Naive thymus-derived CD8-positive, alpha-beta T cell (primary cell): ENCODE measurements at regions not wholly inside any gene's neighbourhood (a gene's known extent, or its start where the extent isn't known, plus 50 kb on each side); places are given as distances from the start of the nearest gene placed in this dataset.
A peak's percentile ranks its signal among the peaks of the same experiment; 100 is the strongest.
"Not testable (repeated sequence)": the region's sequence is repeated elsewhere in the genome, so short reads cannot be mapped to it uniquely, and the experiment has no call there.

Experiments
- ATAC-seq, 2 donors: fragments of 150-1000 bp; cut with Tn5 transposase in 1 of 2; sonication (Bioruptor Pico), chemical (Tn5 transposase) in 1 of 2; 1 replicate in 1 of 2; 2 replicates in 1 of 2; pipeline ENCODE4 v1.10.0; 2021; ENCODE audit warnings: mild to moderate bottlenecking in 2 of 2, moderate library complexity in 2 of 2
- POLR2A ChIA-PET: fragments of 350-600 bp; sonication (Branson Sonifier 250); formaldehyde crosslinking; loops from one replicate; lab custom pipeline; 2021; ENCODE audit warnings: antibody characterized with exemption; lab: Charles Lee
- DNase-seq, 10 donors: peaks; one replicate each; pipeline versions ENCODE4 v3.0.0 to v3.0.0-alpha.2; 2020 to 2022
- H3K27ac Mint-ChIP-seq, 10 donors: one replicate each; pipeline ENCODE4 v1.8.0; 2020 to 2022; ENCODE audit warnings: mild to moderate bottlenecking in 10 of 10, mixed read lengths in 10 of 10, moderate library complexity in 4 of 10, inconsistent platforms in 1 of 10
- H3K27me3 Mint-ChIP-seq, 5 donors: one replicate each; pipeline ENCODE4 v1.8.0; 2021 to 2022; ENCODE audit warnings: mixed read lengths in 5 of 5
- H3K36me3 Mint-ChIP-seq, 3 donors: one replicate each; pipeline ENCODE4 v1.8.0; 2020 to 2022; ENCODE audit warnings: mixed read lengths in 3 of 3, mild to moderate bottlenecking in 2 of 3, inconsistent platforms in 1 of 3
- H3K4me1 Mint-ChIP-seq, 4 donors: one replicate each; pipeline ENCODE4 v1.8.0; 2021 to 2022; ENCODE audit warnings: mixed read lengths in 4 of 4
- H3K4me3 Mint-ChIP-seq, 10 donors: one replicate each; pipeline ENCODE4 v1.8.0; 2020 to 2022; ENCODE audit warnings: mild to moderate bottlenecking in 10 of 10, mixed read lengths in 10 of 10, moderate library complexity in 6 of 10, inconsistent platforms in 1 of 10
- H3K9me3 Mint-ChIP-seq, 9 donors: one replicate each; pipeline ENCODE4 v1.8.0; 2020 to 2022; ENCODE audit warnings: mixed read lengths in 9 of 9, mild to moderate bottlenecking in 3 of 9, inconsistent platforms in 1 of 9, moderate library complexity in 1 of 9

GRCh38 chr20:20786428-20786827, 74.0 kb upstream of the RALGAPA2 start:
- Mint-ChIP-seq H3K27me3 (peaks cover 0 to 13% (median 4%) of the 10 kb centered on the region in 5 donors), H3K9me3 (peaks cover 0 to 21% (median 7%) of the 10 kb centered on the region in 9 donors), H3K4me3 (no peak overlapping the region), H3K4me1 (no peaks in the 10 kb centered on the region), H3K36me3 (peaks cover 0 to 10% (median 0%) of the 10 kb centered on the region in 3 donors), H3K27ac (no peak overlapping the region)
- no peak for ATAC-seq
- DNase-seq = no peak
- POLR2A ChIA-PET = no interaction called here

DNA sequence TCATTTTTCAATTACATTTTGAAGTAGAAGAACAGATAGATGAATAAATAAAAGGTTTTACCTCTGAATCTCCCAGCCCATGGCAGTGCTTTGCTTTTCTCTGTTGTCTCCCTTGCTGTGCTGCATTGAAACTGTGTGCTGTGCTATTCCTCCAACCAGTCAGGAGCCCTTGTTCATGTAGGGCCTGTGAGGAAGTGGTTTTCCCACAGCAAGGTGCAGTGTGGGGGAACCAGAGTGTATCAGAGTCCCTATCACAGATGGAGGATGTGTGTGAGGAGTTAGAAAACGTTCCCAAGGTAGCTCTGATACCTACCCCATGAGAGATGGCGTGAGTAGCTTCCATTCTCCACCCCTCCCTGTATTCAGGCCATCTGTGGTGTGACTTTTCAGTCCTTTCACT, 72.8 kb upstream of the RALGAPA2 start:
- H3K36me3 Mint-ChIP-seq = peaks cover 0 to 10% (median 0%) of the 10 kb centered on the region in 3 donors
- ATAC-seq (no peak), DNase-seq (no peak)
- H3K27ac Mint-ChIP-seq = no peak overlapping the region
- H3K4me3 Mint-ChIP-seq = no peak overlapping the region
- peaks cover 0 to 13% (median 6%) of the 10 kb centered on the region in 5 donors for H3K27me3 Mint-ChIP-seq
- H3K4me1 Mint-ChIP-seq = peaks cover 0 to 5% (median 0%) of the 10 kb centered on the region in 4 donors
- POLR2A ChIA-PET = no interaction called here
- H3K9me3 Mint-ChIP-seq = peaks cover 0 to 21% (median 7%) of the 10 kb centered on the region in 9 donors

DNA sequence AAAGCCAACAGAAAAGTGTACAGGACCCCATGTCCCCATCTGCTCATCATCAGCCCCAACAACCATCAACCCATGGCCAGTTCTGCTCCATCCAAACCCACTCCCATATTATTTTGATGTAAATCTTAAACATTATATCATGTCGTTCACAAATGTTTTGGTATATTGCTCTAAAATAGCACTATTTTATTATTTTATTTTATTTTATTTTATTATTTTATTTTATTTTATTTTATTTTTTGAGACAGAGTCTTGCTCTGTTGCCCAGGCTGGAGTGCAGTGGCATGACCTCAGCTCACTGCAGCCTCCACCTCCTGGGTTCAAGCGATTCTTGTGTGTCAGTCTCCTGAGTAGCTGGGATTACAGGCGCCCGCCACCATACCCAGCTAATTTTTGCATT, 72.0 kb upstream of the RALGAPA2 start:
- peaks cover 0 to 21% (median 7%) of the 10 kb centered on the region in 9 donors for H3K9me3 Mint-ChIP-seq
- peaks cover 2 to 13% (median 8%) of the 10 kb centered on the region in 5 donors for H3K27me3 Mint-ChIP-seq
- H3K36me3 Mint-ChIP-seq = peaks cover 0 to 10% (median 0%) of the 10 kb centered on the region in 3 donors
- H3K4me3 Mint-ChIP-seq, H3K4me1 Mint-ChIP-seq, ATAC-seq, POLR2A ChIA-PET, H3K27ac Mint-ChIP-seq, DNase-seq: not testable (repeated sequence)

DNA sequence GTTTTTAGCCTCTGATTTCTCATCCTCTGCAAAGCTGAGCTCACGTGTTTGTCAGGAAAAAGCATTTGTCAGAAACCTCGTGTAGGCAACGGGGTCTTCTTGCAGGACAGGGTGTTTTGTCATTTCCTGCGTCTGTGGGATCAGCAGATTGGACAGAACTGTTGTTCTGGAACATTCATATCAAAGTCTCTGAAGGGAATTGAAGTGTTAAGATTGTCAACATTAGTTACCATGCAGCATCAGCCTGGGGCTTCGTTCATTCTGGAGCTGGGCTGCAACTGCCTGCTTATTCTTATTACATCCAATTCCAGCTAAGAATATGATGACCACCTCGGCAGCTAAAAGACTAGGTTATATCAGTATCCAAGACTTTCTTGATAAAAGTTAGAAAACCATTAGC, 71.0 kb upstream of the RALGAPA2 start:
- Mint-ChIP-seq H3K36me3 (peaks cover 0 to 10% (median 0%) of the 10 kb centered on the region in 3 donors), H3K4me1 (peaks cover 0 to 7% (median 0%) of the 10 kb centered on the region in 4 donors), H3K27me3 (peaks cover 4 to 13% (median 6%) of the 10 kb centered on the region in 5 donors), H3K9me3 (peaks cover 0 to 21% (median 7%) of the 10 kb centered on the region in 9 donors), H3K4me3 (no peak overlapping the region), H3K27ac (no peak overlapping the region)
- no peak for ATAC-seq
- DNase-seq = no peak
- POLR2A ChIA-PET = no interaction called here

GRCh38 chr20:20782755-20783154, 70.3 kb upstream of the RALGAPA2 start:
- no peak for ATAC-seq
- H3K27ac Mint-ChIP-seq = no peak overlapping the region
- H3K4me3 Mint-ChIP-seq = no peak overlapping the region
- POLR2A ChIA-PET = no interaction called here
- H3K27me3 Mint-ChIP-seq = peaks cover 4 to 10% (median 6%) of the 10 kb centered on the region in 5 donors
- H3K4me1 Mint-ChIP-seq = peaks cover 0 to 7% (median 0%) of the 10 kb centered on the region in 4 donors
- peaks cover 0 to 10% (median 0%) of the 10 kb centered on the region in 3 donors for H3K36me3 Mint-ChIP-seq
- no peak for DNase-seq
- peaks cover 0 to 19% (median 5%) of the 10 kb centered on the region in 9 donors for H3K9me3 Mint-ChIP-seq

- Mint-ChIP-seq H3K9me3 (peaks cover 0 to 14% (median under 1%) of the 10 kb centered on the region in 9 donors), H3K27ac (no peak overlapping the region), H3K4me1 (peaks cover 0 to 7% (median 0%) of the 10 kb centered on the region in 4 donors), H3K36me3 (peaks cover 0 to 6% (median 0%) of the 10 kb centered on the region in 3 donors), H3K4me3 (no peak overlapping the region), H3K27me3 (peaks cover under 1 to 6% (median 5%) of the 10 kb centered on the region in 5 donors)
- POLR2A ChIA-PET = no interaction called here
- no peak for DNase-seq
- no peak for ATAC-seq
Measured at GRCh38 chr20:20782231-20782630, 69.8 kb upstream of the RALGAPA2 start.

GRCh38 chr20:20781029-20781428, 68.6 kb upstream of the RALGAPA2 start:
- peaks cover 0 to 3% (median 2%) of the 10 kb centered on the region in 9 donors for H3K9me3 Mint-ChIP-seq
- no peak for DNase-seq
- no peak overlapping the region for H3K4me3 Mint-ChIP-seq
- H3K27ac Mint-ChIP-seq = peak overlapping the region in 1 of 10 donors; percentile 20
- peaks cover 0 to 9% (median 7%) of the 10 kb centered on the region in 5 donors for H3K27me3 Mint-ChIP-seq
- no peak for ATAC-seq
- POLR2A ChIA-PET = no interaction called here
- peaks cover 0 to 2% (median 0%) of the 10 kb centered on the region in 3 donors for H3K36me3 Mint-ChIP-seq
- H3K4me1 Mint-ChIP-seq = peaks cover 0 to 7% (median 0%) of the 10 kb centered on the region in 4 donors

GRCh38 chr20:20780127-20780824, 67.8 kb upstream of the RALGAPA2 start:
- H3K9me3 Mint-ChIP-seq = peaks cover 0 to 3% (median 0%) of the 10 kb centered on the region in 9 donors
- peaks cover 0 to 7% (median 0%) of the 10 kb centered on the region in 4 donors for H3K4me1 Mint-ChIP-seq
- no peak for ATAC-seq
- POLR2A ChIA-PET = no interaction called here
- H3K27me3 Mint-ChIP-seq = peaks cover 0 to 9% (median 7%) of the 10 kb centered on the region in 5 donors
- no peak for DNase-seq
- H3K36me3 Mint-ChIP-seq = peaks cover 0 to 2% (median 0%) of the 10 kb centered on the region in 3 donors
- H3K4me3 Mint-ChIP-seq = no peak overlapping the region
- no peak overlapping the region for H3K27ac Mint-ChIP-seq

DNA sequence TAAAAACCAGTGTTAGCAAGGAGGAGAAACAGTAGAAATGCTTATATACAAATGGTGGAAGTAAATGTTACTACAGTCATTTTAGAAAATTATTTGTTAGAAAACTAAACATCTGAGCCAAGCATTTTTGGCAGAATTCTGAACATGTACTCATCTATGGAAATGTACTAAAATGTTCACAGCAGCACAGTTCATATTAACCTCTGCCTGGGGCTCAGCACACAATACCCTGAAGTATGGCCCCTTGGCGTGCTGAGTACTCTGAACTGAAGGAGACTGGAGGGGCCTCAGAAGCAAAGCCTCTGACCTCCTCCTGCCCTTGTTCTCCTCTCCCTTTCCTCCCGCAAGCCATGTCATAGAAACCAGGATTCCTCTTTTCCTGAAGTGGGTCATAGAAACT, 66.2 kb upstream of the RALGAPA2 start:
- DNase-seq (no peak), ATAC-seq (no peak)
- peaks cover 10 to 15% (median 13%) of the 10 kb centered on the region in 5 donors for H3K27me3 Mint-ChIP-seq
- H3K27ac Mint-ChIP-seq = no peak overlapping the region
- H3K36me3 Mint-ChIP-seq = peaks cover 0 to 2% (median 0%) of the 10 kb centered on the region in 3 donors
- peaks cover 0 to 3% (median 0%) of the 10 kb centered on the region in 9 donors for H3K9me3 Mint-ChIP-seq
- POLR2A ChIA-PET = no interaction called here
- H3K4me1 Mint-ChIP-seq = peaks cover 0 to 7% (median 0%) of the 10 kb centered on the region in 4 donors
- H3K4me3 Mint-ChIP-seq = no peak overlapping the region

- Mint-ChIP-seq H3K36me3 (peaks cover 0 to 5% (median 4%) of the 10 kb centered on the region in 3 donors), H3K4me3 (no peak overlapping the region), H3K9me3 (peaks cover 0 to 5% (median 0%) of the 10 kb centered on the region in 9 donors), H3K4me1 (peaks cover 0 to 11% (median 6%) of the 10 kb centered on the region in 4 donors), H3K27me3 (peaks cover 7 to 32% (median 15%) of the 10 kb centered on the region in 5 donors), H3K27ac (no peak overlapping the region)
- DNase-seq (no peak), ATAC-seq (no peak)
- POLR2A ChIA-PET = no interaction called here
Measured at GRCh38 chr20:20772497-20773085, 60.1 kb upstream of the RALGAPA2 start.

DNA sequence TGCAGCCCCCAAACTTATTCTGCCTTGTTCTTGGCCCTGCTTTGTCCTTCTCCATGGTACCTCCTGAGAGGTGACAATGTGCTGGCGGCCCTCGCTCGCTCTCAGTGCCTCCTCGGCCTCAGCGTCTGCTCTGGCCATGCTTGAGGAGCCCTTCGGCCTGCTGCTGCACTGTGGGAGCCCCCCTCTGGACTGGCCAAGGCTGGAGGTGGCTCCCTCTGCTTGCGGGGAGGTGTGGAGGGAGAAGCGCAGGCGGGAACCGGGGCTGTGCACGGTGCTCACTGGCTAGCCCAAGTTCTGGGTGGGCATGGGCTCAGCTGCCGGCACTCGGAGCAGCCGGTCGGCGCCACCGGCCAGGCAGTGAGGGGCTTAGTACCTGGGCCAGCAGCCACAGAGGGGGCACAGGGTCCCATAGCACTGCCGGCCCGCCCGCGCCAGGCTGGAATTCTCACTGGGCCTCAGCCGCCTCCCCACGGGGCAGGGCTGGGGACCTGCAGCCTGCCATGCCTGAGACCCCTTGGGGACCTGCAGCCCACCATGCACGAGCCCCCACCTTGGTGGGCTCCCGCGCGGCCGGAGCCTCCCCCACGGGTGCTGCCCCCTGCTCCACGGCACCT, 55.9 kb upstream of the RALGAPA2 start:
- POLR2A ChIA-PET = no interaction called here
- Mint-ChIP-seq H3K9me3 (peaks cover 0 to 5% (median 0%) of the 10 kb centered on the region in 9 donors), H3K4me1 (peaks cover 0 to 11% (median 6%) of the 10 kb centered on the region in 4 donors), H3K4me3 (no peak overlapping the region), H3K36me3 (peaks cover 0 to 5% (median 2%) of the 10 kb centered on the region in 3 donors), H3K27me3 (peaks cover 2 to 14% (median 8%) of the 10 kb centered on the region in 5 donors), H3K27ac (no peak overlapping the region)
- ATAC-seq (no peak), DNase-seq (no peak)

DNA sequence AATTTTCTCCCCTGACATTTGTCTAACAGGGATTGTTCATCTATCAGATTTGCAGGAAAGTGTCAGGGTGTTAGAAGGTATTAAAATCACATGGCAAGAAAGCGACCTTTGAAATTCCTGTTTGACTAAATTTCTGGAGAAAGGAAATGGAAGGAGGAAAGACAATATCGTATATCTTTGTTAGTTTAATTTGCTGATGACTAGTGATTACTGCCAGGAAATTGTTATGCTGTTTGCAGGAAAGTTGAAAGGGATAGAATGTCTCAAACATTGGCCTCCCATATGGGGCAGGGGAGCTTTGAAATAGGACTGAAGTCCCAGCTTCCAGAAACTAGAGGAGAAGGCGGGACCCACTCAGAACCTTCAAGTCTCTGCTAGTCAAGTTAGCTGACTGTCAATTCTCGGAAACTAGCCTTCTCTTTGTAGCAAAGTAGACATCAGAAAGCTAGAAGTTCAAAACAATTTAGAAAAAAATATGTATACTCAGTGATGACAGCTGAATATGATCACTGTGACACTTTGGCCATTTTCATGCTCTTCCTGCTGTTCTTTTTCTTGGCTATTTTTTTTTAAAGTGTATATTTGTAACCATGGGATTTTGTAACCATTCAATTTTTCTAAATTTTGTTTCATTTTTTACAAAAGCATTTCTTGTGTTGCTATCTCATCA, 53.4 kb upstream of the RALGAPA2 start:
- H3K4me1 Mint-ChIP-seq = peaks cover 0 to 11% (median 6%) of the 10 kb centered on the region in 4 donors
- peaks cover 3 to 12% (median 12%) of the 10 kb centered on the region in 5 donors for H3K27me3 Mint-ChIP-seq
- H3K9me3 Mint-ChIP-seq = no peaks in the 10 kb centered on the region
- no peak for ATAC-seq
- no peak for DNase-seq
- POLR2A ChIA-PET = no interaction called here
- no peak overlapping the region for H3K4me3 Mint-ChIP-seq
- H3K27ac Mint-ChIP-seq = no peak overlapping the region
- no peaks in the 10 kb centered on the region for H3K36me3 Mint-ChIP-seq
